ENCODE measurements at regions not wholly inside any gene's neighbourhood (a gene's known extent, or its start where the extent isn't known, plus 50 kb on each side); places are given as distances from the start of the nearest gene placed in this dataset.
A peak's percentile ranks its signal among the peaks of the same experiment; 100 is the strongest.
"Not testable (repeated sequence)": the region's sequence is repeated elsewhere in the genome, so short reads cannot be mapped to it uniquely, and the experiment has no call there.

- Histone ChIP-seq H3K4me1 (peaks cover 5 to 8% of the 10 kb centered on the region in 2 donors), H3K36me3 (no peaks in the 10 kb centered on the region), H3K27me3 (no peaks in the 10 kb centered on the region), H3K9me3 (no peaks in the 10 kb centered on the region), H3K4me3 (peak overlapping the region in 1 of 2 donors; percentile 47), H3K27ac (peak overlapping the region; percentile 93)
- TF ChIP-seq CTCF (IDR thresholded peaks at IDR 0.05) (no peak), POLR2A (IDR thresholded peaks at IDR 0.05) (no peak)
- intact Hi-C loops (cut with DNase I; ENCODE audit: low total_unique reads): no loop called here
- DNase-seq: no peak
These were observed 101.7 kb upstream of the ZNF438 start for GRCh38 chr10:31133251-31133791.

GRCh38 chr10:31133792-31134310, 102.2 kb upstream of the ZNF438 start:
- no peaks in the 10 kb centered on the region for H3K36me3 ChIP-seq
- no peaks in the 10 kb centered on the region for H3K27me3 ChIP-seq
- peak; percentile 87 to 89 for DNase-seq
- TF ChIP-seq CTCF (IDR thresholded peaks at IDR 0.05): peak in 1 of 4 experiments; percentile 5
- peak; percentile 41 to 52 for TF ChIP-seq POLR2A (IDR thresholded peaks at IDR 0.05)
- peak overlapping the region; percentile 93 for H3K27ac ChIP-seq
- H3K4me3 ChIP-seq: peak overlapping the region; percentile 40 to 47
- intact Hi-C loops (cut with DNase I; ENCODE audit: low total_unique reads): no loop called here
- peaks cover 5 to 8% of the 10 kb centered on the region in 2 donors for H3K4me1 ChIP-seq
- no peaks in the 10 kb centered on the region for H3K9me3 ChIP-seq

GRCh38 chr10:31134311-31134952, 102.8 kb upstream of the ZNF438 start:
- no peak for TF ChIP-seq POLR2A (IDR thresholded peaks at IDR 0.05)
- TF ChIP-seq CTCF (IDR thresholded peaks at IDR 0.05): no peak
- peak; percentile 38 to 39 for DNase-seq
- intact Hi-C loops (cut with DNase I; ENCODE audit: low total_unique reads): no loop called here
- Histone ChIP-seq H3K4me1 (peaks cover 5 to 8% of the 10 kb centered on the region in 2 donors), H3K27me3 (no peaks in the 10 kb centered on the region), H3K27ac (peak overlapping the region; percentile 93), H3K9me3 (no peaks in the 10 kb centered on the region), H3K36me3 (no peaks in the 10 kb centered on the region), H3K4me3 (peak overlapping the region; percentile 40 to 47)

- no peak for DNase-seq
- peaks cover 5 to 8% of the 10 kb centered on the region in 2 donors for H3K4me1 ChIP-seq
- no peak overlapping the region for H3K4me3 ChIP-seq
- no peaks in the 10 kb centered on the region for H3K27me3 ChIP-seq
- TF ChIP-seq CTCF (IDR thresholded peaks at IDR 0.05): no peak
- no peaks in the 10 kb centered on the region for H3K9me3 ChIP-seq
- H3K27ac ChIP-seq: peak overlapping the region; percentile 93
- intact Hi-C loops (cut with DNase I; ENCODE audit: low total_unique reads): no loop called here
- no peaks in the 10 kb centered on the region for H3K36me3 ChIP-seq
These were observed 103.5 kb upstream of the ZNF438 start for GRCh38 chr10:31135171-31135570.

- intact Hi-C loops (cut with DNase I; ENCODE audit: low total_unique reads); H3K4me1 ChIP-seq; DNase-seq; H3K4me3 ChIP-seq; H3K36me3 ChIP-seq; H3K27me3 ChIP-seq; H3K9me3 ChIP-seq: not testable (repeated sequence)
- peak overlapping the region; percentile 93 for H3K27ac ChIP-seq
These were observed 104.1 kb upstream of the ZNF438 start for GRCh38 chr10:31135791-31136190.

Measured in uterus (tissue), 3 donors.